Thyroid gland (tissue), 4 donors: ENCODE measurements at regions not wholly inside any gene's neighbourhood (a gene's known extent, or its start where the extent isn't known, plus 50 kb on each side); places are given as distances from the start of the nearest gene placed in this dataset.

Source experiments
- CTCF ChIP-seq, 6 experiments: fragments of 200-600 bp in 3 of 6; fragments of 450-650 bp in 3 of 6; sonication (generic) in 3 of 6; IDR thresholded peaks; one replicate each; pipeline ENCODE4 v1.5.1; 2016 to 2019; ENCODE audit warnings: antibody characterized with exemption in 6 of 6, mild to moderate bottlenecking in 2 of 6, inconsistent platforms in 1 of 6, moderate library complexity in 1 of 6
- POLR2A ChIP-seq, 2 donors: fragments of 450-650 bp; IDR thresholded peaks; one replicate each; pipeline ENCODE4 v1.6.1; 2017; ENCODE audit warnings: antibody characterized with exemption in 2 of 2, mild to moderate bottlenecking in 2 of 2, moderate library complexity in 1 of 2

GRCh38 chr9:129469988-129470316, 150.9 kb downstream of the C9orf50 start:
- TF ChIP-seq POLR2A (IDR thresholded peaks at IDR 0.05) = no peak
- no peak for TF ChIP-seq CTCF (IDR thresholded peaks at IDR 0.05)
